ENCODE measurements at regions not wholly inside any gene's neighbourhood (a gene's known extent, or its start where the extent isn't known, plus 50 kb on each side); places are given as distances from the start of the nearest gene placed in this dataset.
"Not testable (repeated sequence)": the region's sequence is repeated elsewhere in the genome, so short reads cannot be mapped to it uniquely, and the experiment has no call there.

DNA sequence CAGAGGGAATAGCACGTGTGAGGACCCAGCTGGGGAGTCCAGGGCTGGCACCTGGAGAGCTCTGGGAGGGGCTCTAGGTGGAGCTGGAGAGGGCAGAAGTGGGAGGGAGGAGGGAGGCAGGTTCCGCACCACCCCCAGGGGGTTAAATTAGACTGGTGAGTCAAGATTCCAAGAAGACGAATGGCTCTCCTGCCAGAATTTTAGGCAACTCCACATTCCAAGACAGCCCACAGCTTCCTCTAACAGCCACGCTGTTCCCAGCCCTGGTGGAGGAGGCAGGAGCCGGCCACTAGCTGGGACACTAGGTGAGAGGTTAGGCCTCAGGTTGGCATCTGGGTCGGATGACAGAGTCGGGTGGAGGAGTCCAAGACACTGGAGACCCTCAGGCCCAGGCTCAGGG is 60.2 kb downstream of the TFAP2C start:
- peak; percentile 62 for ATAC-seq

- peak; percentile 24 for ATAC-seq
Measured at GRCh38 chr20:56689852-56690485, 60.9 kb downstream of the TFAP2C start.

DNA sequence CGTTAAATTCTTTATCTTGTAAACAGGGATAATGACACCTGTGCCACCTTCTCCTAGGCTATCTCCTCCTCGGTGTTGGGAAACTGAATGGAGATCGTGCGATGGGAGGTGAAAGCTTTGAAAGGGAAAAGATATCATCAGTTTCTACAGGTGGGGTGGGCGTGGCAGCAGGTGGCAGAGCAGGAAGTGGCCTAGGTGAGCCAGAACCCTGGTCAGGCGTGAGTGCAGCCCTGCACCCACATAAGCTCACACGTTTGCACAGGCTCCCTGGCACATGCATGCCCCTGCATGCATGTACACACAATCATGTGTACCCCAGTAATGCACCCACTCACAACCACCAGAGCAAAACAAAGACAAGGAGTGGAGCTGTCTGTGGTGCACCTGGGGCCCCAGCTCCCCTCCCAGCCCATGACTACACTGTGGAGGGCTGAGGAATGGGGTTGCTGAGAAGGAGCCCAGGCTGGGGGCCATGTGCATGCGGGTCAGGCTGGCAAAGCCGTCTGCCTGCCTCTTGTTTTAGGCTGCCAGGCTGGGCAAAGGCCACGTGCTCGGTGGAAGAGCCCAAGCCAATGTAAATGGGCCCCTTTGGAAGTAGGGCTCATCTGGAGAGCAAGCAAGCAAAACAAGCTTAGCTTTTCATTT is 61.5 kb downstream of the TFAP2C start:
- ATAC-seq, result peak; percentile 81

DNA sequence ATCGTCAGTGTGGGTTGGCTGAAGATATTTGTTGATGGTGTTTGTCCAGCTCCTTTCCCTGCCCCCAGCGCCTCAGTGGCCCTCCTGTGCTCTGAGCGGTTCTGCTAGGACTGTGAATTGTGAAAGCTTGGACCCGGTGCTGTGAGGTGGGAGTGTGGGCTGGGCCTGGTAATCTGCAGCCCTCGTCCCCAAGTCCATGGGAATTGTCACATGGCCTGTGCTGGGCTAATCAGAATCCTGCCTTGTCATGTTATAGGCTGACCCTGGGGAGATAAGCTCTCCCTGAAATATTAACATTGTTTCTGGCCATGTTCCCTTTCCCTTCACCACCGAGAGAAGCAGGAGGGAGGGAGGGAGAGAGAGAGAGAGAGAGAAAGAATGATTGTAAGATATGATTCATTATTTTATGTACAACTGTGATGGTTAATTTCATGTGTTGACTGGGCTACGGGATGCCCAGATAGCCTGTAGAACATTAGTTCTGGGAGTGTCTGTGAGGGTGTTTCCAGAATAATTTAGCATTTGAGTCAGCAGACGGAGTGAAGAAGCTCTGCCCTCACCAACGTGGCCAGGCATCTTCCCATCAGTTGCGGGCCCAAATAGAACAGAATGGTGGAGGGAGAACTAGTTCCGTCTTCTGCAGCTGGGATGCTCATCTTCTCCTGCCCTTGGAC is 62.4 kb downstream of the TFAP2C start:
- ATAC-seq, result no peak

GRCh38 chr20:56693217-56693616 is 64.1 kb downstream of the TFAP2C start:
- no peak for ATAC-seq

GRCh38 chr20:56697476-56697875 is 68.4 kb downstream of the TFAP2C start:
- ATAC-seq, result no peak

- ATAC-seq, result no peak
Measured at GRCh38 chr20:56698297-56698696, 69.2 kb downstream of the TFAP2C start.

- ATAC-seq, result no peak
Measured at GRCh38 chr20:56698749-56699148, 69.6 kb downstream of the TFAP2C start.

GRCh38 chr20:56702931-56703840 is 74.1 kb downstream of the TFAP2C start:
- no peak for ATAC-seq

GRCh38 chr20:56706867-56707360 is 77.8 kb downstream of the TFAP2C start:
- ATAC-seq, result no peak

GRCh38 chr20:56708991-56709390 is 79.9 kb downstream of the TFAP2C start:
- no peak for ATAC-seq

- ATAC-seq, result no peak
Measured at GRCh38 chr20:56710125-56710524, 81.0 kb downstream of the TFAP2C start.

DNA sequence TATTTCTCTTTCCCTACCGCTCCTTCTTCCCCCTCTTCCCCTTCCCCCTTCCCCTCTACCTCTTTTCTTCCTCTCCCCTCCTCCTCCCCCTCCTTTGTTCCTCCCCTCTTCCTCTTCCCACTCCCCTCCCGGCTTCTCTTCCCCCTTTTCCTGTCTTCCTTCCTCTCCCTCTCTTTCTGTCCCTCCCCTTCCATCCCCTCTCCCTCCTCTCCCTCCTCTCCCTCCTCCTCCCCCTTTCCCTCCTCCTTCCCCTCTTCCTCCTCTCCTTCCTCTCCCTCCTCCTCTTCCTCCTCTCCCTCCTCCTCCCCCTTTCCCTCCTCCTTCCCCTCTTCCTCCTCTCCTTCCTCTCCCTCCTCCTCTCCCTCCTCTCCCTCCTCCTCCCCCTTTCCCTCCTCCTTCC is 81.5 kb downstream of the TFAP2C start:
- not testable (repeated sequence) for ATAC-seq

DNA sequence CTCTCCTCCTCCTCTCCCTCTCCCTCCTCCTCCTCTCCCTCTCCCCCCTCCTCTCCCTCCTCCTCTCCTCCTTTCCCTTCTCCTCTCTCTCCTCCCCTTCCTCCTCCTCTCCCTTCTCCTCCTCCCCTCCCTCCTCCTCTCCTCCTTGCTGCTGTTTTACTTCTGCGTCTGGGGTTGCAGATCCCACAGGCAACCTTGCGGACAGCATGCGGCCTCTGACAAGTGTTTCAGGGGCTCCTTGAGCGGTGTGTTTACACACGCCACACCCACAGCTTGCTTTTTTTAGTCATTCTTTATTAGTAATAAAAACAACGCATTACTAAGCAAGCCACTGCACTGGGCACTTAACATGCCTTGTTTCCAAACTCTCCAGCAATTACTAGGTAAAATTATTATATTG is 81.9 kb downstream of the TFAP2C start:
- peak; percentile 78 for ATAC-seq

- no peak for ATAC-seq
Measured at GRCh38 chr20:56715309-56715708, 86.2 kb downstream of the TFAP2C start.

GRCh38 chr20:56715902-56716519 is 86.9 kb downstream of the TFAP2C start:
- no peak for ATAC-seq

- peak; percentile 86 for ATAC-seq
Measured at GRCh38 chr20:56716806-56717205, 87.7 kb downstream of the TFAP2C start.

GRCh38 chr20:56718816-56719215 is 89.7 kb downstream of the TFAP2C start:
- ATAC-seq, result no peak

GRCh38 chr20:56720620-56721213 is 91.6 kb downstream of the TFAP2C start:
- no peak for ATAC-seq

- no peak for ATAC-seq
Measured at GRCh38 chr20:56722042-56722441, 92.9 kb downstream of the TFAP2C start.

- ATAC-seq, result no peak
Measured at GRCh38 chr20:56723331-56723730, 94.2 kb downstream of the TFAP2C start.

DNA sequence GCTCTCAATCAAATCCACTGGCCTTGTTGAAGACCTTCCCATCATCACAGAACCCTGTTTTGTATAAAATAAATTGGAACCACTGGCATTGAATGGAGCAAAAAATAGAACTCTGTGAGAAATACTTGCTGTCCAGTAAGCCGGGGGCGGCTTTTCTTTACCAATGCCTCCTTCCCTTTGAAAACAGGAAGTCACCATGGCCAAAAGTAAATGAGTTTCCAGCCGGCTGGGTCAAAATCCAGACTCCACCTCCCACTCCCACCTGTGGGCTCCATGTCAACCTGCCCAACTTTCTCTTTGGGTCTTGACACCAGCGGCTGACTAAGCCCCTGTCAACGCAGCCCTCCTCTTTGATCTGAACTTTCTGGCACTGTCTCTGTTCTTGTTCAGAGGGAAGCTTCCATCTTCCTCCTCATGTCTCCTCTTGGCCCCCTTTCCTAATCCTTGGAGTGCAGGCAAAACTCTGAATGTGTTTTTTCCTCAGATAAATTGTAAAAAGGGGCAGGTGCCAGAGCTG is 95.2 kb downstream of the TFAP2C start:
- no peak for ATAC-seq

Measured in esophagus mucosa (tissue), 1 donor.